ENCODE measurements at regions not wholly inside any gene's neighbourhood (a gene's known extent, or its start where the extent isn't known, plus 50 kb on each side); places are given as distances from the start of the nearest gene placed in this dataset.

DNA sequence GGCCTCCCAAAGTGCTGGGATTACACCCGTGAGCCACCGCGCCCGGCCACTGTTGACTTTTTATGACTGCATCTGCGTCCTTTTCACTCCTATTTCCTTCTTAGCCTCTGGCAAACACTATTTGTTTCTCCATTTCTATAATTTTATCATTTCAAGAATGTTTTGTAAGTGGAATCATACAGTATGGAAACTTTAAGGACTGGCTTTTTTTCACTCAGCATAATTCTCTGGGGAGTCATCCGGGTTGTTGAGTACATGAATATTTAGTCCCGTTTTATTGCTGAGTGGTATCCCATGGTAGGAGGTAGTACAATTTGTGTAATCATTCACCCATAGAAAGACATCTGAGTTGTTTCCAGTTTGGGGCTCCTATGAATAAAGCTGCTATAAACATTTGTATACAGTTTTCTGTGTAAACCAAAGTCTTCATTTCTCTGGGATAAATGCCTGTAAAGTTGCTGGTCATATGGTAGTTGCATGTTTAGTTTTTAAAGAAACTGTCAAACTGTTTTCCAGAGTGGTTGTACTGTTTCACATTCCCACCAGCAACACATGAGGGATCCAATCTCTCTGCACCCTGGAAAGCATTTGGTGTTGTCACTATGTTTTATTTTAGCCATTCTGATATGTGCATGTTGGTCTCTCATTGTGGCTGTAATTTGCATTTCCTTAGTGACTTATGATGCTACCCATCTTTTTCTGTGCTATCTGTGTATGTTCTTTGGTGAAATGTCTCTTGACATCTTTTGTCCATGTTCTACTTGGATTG lies 139.6 kb upstream of the EEPD1 start:
- no peaks in the 10 kb centered on the region for H3K4me1 ChIP-seq (ENCODE audit: low read length)
- H3K27me3 ChIP-seq (ENCODE audit: low read depth, low read length) = 0 out of 2 replicates have a peak, but pooled peaks cover 9% of the 10 kb centered on the region
- H4K20me1 ChIP-seq (ENCODE audit: insufficient read depth, low read length) = no peaks in the 10 kb centered on the region
- TF ChIP-seq, protein P1, sequence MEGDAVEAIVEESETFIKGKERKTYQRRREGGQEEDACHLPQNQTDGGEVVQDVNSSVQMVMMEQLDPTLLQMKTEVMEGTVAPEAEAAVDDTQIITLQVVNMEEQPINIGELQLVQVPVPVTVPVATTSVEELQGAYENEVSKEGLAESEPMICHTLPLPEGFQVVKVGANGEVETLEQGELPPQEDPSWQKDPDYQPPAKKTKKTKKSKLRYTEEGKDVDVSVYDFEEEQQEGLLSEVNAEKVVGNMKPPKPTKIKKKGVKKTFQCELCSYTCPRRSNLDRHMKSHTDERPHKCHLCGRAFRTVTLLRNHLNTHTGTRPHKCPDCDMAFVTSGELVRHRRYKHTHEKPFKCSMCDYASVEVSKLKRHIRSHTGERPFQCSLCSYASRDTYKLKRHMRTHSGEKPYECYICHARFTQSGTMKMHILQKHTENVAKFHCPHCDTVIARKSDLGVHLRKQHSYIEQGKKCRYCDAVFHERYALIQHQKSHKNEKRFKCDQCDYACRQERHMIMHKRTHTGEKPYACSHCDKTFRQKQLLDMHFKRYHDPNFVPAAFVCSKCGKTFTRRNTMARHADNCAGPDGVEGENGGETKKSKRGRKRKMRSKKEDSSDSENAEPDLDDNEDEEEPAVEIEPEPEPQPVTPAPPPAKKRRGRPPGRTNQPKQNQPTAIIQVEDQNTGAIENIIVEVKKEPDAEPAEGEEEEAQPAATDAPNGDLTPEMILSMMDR (IDR thresholded peaks at IDR 0.05; ENCODE audit: low read depth, low read length) = no peak
- no peak for TF ChIP-seq EZH2phosphoT487 (IDR thresholded peaks at IDR 0.05; ENCODE audit: low read depth)
- no peaks in the 10 kb centered on the region for H3K36me3 ChIP-seq (replicated peaks; ENCODE audit: low read depth, low read length)
- H3K79me2 ChIP-seq (ENCODE audit: low read length) = no peaks in the 10 kb centered on the region
- H3K4me3 ChIP-seq (ENCODE audit: low read length) = no peak overlapping the region
- no peak overlapping the region for H2AFZ ChIP-seq (ENCODE audit: low read depth, low read length)
- no peak overlapping the region for H3K9ac ChIP-seq (ENCODE audit: low read length)
- no peaks in the 10 kb centered on the region for H3K9me3 ChIP-seq (ENCODE audit: insufficient read depth, low read length)
- no peak overlapping the region for H3K27ac ChIP-seq (ENCODE audit: low read length)
- H3K4me2 ChIP-seq (ENCODE audit: low read length) = no peak overlapping the region

DNA sequence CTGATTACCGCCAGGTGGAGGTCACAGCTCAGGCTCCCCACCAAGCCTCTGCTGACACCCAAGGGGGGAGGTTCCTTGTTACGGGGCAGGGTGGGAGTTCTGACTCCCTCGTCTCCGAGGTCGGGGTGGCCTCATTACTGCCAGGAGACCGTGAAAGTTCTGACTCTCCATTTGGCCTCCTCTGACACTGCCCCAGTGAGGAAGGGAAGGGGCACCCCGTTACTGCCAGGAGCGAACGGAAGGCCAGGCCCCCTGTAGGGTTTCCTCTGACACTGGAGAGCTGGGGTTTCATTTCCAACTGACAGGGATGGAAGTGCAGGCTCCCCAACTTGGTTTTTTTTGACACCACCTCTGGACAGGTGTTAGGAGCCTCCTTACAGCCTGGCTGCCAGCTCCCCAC lies 138.1 kb upstream of the EEPD1 start:
- no peak for TF ChIP-seq EZH2phosphoT487 (IDR thresholded peaks at IDR 0.05; ENCODE audit: low read depth)
- TF ChIP-seq, protein P1 (IDR thresholded peaks at IDR 0.05; ENCODE audit: low read depth, low read length) = no peak

GRCh38 chr7:36015733-36016132 lies 137.3 kb upstream of the EEPD1 start:
- Histone ChIP-seq H4K20me1 (ENCODE audit: insufficient read depth, low read length) (no peaks in the 10 kb centered on the region), H3K4me1 (ENCODE audit: low read length) (no peaks in the 10 kb centered on the region), H3K9ac (ENCODE audit: low read length) (no peak overlapping the region), H3K79me2 (ENCODE audit: low read length) (no peaks in the 10 kb centered on the region), H3K9me3 (ENCODE audit: insufficient read depth, low read length) (no peaks in the 10 kb centered on the region), H3K4me3 (ENCODE audit: low read length) (no peak overlapping the region), H2AFZ (ENCODE audit: low read depth, low read length) (no peak overlapping the region), H3K4me2 (ENCODE audit: low read length) (no peak overlapping the region), H3K27me3 (ENCODE audit: low read depth, low read length) (0 out of 2 replicates have a peak, but pooled peaks cover 9% of the 10 kb centered on the region), H3K27ac (ENCODE audit: low read length) (no peak overlapping the region), H3K36me3 (replicated peaks; ENCODE audit: low read depth, low read length) (no peaks in the 10 kb centered on the region)
- TF ChIP-seq, protein P1 (IDR thresholded peaks at IDR 0.05; ENCODE audit: low read depth, low read length) = no peak
- no peak for TF ChIP-seq EZH2phosphoT487 (IDR thresholded peaks at IDR 0.05; ENCODE audit: low read depth)

More for the DNA sequence above, 138.1 kb upstream of the EEPD1 start:
- no peak overlapping the region for H3K4me2 ChIP-seq (ENCODE audit: low read length)
- no peaks in the 10 kb centered on the region for H3K79me2 ChIP-seq (ENCODE audit: low read length)
- no peak overlapping the region for H3K4me3 ChIP-seq (ENCODE audit: low read length)
- no peak overlapping the region for H2AFZ ChIP-seq (ENCODE audit: low read depth, low read length)
- 0 out of 2 replicates have a peak, but pooled peaks cover 9% of the 10 kb centered on the region for H3K27me3 ChIP-seq (ENCODE audit: low read depth, low read length)
- H3K9ac ChIP-seq (ENCODE audit: low read length) = no peak overlapping the region
- no peaks in the 10 kb centered on the region for H3K36me3 ChIP-seq (replicated peaks; ENCODE audit: low read depth, low read length)
- H4K20me1 ChIP-seq (ENCODE audit: insufficient read depth, low read length) = no peaks in the 10 kb centered on the region
- no peaks in the 10 kb centered on the region for H3K9me3 ChIP-seq (ENCODE audit: insufficient read depth, low read length)
- H3K4me1 ChIP-seq (ENCODE audit: low read length) = no peaks in the 10 kb centered on the region
- H3K27ac ChIP-seq (ENCODE audit: low read length) = no peak overlapping the region

- Histone ChIP-seq H3K4me2 (ENCODE audit: low read length) (no peak overlapping the region), H3K9ac (ENCODE audit: low read length) (no peak overlapping the region), H3K9me3 (ENCODE audit: insufficient read depth, low read length) (no peaks in the 10 kb centered on the region), H3K4me3 (ENCODE audit: low read length) (no peak overlapping the region), H4K20me1 (ENCODE audit: insufficient read depth, low read length) (no peaks in the 10 kb centered on the region), H3K36me3 (replicated peaks; ENCODE audit: low read depth, low read length) (no peaks in the 10 kb centered on the region), H3K27ac (ENCODE audit: low read length) (no peak overlapping the region), H3K4me1 (ENCODE audit: low read length) (no peaks in the 10 kb centered on the region), H3K27me3 (ENCODE audit: low read depth, low read length) (peaks cover 11% of the 10 kb centered on the region; the same call in 1 of the 2 replicates), H2AFZ (ENCODE audit: low read depth, low read length) (no peak overlapping the region), H3K79me2 (ENCODE audit: low read length) (no peaks in the 10 kb centered on the region)
- no peak for TF ChIP-seq EZH2phosphoT487 (IDR thresholded peaks at IDR 0.05; ENCODE audit: low read depth)
- TF ChIP-seq, protein P1 (IDR thresholded peaks at IDR 0.05; ENCODE audit: low read depth, low read length) = no peak
Measured at GRCh38 chr7:36016648-36017047, 136.4 kb upstream of the EEPD1 start.
